Fibroblast of skin of right biceps (primary cell): ENCODE measurements at regions not wholly inside any gene's neighbourhood (a gene's known extent, or its start where the extent isn't known, plus 50 kb on each side); places are given as distances from the start of the nearest gene placed in this dataset.
"Not testable (repeated sequence)": the region's sequence is repeated elsewhere in the genome, so short reads cannot be mapped to it uniquely, and the experiment has no call there.

Experiments used
- DNase-seq: peaks from one replicate; pipeline ENCODE4 v3.0.0-alpha.2; 2013

DNA sequence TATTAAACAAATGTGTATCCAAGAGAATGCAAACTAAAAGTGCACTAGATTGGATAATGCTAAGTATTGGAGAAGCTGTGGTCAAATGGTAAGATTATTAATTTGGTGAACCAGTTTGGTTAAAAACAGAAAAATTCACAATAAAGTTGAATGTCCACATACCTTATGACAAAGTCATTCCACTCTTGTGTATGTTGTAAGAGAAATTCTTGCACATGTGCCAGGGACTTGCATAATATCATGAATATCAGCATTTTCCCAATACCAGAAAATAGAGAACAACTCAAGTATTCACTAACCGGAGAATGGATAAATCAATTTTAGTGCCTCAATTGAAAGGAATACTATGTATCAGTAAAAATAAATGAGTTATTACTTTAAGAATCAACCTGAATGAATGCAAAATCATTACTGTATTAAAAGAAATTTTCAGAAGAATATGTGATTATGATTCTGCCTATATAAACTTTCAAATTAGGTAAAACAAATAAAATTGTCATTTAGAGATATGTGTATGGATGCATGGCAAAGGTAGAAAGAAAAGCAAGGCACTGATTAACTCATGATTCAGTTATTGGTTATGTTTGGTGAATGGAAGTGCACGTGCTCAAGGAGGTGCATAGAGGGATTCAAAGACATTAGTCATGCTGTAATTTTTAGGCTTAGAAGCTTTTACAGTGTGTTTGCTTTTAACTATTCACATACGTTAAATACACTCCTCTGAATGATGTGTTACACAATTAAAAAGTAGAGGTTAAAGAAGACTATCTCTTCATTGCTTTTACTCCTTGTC is 217.4 kb upstream of the KCNK2 start:
- peak; percentile 89 for DNase-seq

DNA sequence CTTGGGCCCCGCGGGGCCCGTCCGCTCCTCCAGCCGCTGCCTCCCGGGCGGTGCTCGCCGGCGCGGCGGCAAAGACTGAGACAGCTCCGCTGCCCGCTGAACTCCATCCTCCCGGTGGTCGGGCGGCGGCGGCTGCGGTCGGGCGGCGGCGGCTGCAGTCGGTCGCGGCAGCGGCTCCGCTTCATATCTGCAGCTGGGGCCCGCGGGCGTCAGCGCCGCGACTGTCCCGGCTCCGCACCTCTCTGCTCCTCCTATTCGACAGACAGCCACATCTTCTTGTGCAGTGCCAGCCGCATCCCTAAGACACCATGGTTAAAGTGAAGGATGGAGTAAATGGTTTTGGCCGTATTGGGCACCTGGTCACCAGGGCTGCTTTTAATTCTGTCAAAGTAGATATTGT is 212.1 kb upstream of the KCNK2 start:
- DNase-seq = not testable (repeated sequence)

DNA sequence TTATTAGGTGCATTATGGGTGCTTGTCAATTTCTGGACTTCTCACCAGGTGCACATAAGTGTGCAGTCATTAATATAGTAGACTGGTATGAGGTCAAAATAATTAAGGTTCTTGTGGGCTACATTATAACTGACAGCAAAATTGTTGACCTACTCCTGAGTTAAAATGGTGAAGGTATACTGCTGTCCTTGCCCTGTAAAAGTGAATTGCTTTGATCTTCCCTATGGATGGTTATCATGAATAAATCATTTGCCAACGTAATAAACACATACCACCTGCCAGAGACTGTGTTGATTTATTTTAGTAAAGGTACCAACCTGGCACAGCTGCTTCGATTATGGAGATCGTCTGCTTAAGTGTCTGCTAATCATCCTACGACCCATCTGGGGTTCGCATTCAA is 201.6 kb upstream of the KCNK2 start:
- no peak for DNase-seq

DNA sequence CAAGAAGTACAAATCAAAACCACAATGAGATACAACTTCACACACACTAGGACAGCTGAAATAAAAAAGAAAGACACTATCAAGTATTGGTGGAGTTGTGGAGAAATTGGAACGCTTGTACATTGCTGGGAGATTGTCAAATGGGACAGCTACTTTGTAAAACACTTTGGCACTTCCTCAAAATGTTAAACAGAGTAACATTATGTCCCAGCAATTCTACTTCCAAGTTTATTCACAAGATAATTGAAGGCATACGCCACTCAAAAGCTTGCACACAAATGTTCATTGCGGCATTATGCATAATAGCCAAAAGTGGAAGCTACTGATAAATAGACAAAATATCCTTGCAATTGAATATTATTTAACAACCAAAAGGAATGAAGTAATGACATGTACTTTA is 199.9 kb upstream of the KCNK2 start:
- no peak for DNase-seq

DNA sequence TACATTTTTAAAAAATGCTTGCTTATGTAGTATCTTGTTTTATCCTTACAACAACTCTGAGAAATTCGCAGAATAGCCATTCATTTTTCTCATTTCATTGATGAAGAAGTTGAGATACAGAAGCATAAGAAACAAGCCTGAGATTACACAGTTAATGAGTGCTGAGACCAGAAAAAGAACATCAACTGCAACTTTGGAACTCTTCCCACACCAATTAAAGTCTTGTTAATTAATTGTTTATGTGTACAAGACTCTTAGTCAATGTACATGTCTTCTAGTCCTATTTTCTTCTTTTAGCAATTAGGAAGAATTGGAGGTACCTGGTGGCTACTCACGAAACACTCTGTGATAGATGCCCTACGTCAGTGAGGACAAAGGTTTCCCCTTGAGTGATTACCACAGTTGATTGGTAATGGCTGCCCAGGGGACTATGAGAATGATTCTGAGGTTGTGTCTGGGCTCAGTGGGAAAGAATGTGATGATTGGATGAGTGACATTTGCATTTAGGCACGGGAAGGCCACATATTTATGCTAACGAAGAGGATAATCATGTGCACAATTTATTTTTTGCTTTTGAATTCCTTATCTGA is 187.4 kb upstream of the KCNK2 start:
- DNase-seq = peak; percentile 22

DNA sequence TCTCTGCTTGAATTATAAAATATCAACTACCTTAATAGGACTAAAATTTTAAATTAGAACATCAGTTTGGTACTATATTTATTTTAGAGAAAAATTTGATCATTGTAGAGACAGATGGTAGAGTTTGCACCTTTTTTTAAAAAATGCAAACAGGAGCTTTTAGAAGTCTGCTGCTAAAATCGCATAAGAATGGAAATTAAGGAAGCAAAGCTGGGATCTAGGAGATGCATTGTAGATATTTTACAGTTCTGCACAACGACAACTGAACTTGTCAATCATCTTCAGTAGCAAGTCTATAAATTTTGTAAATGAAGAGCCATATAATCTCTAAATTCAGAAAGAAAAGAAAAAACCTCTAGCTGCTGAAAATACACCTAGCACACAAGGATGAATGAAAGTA is 185.6 kb upstream of the KCNK2 start:
- DNase-seq = no peak

DNA sequence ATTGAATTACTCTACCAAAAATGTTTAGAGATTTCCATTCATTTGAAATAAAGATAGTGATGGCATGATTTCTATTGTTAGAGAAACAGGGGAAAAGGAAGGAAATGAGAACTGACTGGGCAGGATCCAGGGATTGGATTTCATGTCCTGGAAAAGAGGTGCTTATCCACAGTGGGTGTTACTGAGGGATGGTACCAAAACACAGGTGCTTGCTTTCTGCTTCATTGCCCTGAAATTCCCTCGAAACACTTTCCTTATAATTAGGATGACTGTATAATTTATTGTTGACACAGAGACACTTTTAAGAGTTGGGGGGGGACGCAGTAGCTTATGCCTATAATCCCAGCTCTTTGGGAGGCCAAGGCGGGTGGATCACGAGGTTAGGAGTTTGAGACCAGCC is 185.0 kb upstream of the KCNK2 start:
- no peak for DNase-seq

DNA sequence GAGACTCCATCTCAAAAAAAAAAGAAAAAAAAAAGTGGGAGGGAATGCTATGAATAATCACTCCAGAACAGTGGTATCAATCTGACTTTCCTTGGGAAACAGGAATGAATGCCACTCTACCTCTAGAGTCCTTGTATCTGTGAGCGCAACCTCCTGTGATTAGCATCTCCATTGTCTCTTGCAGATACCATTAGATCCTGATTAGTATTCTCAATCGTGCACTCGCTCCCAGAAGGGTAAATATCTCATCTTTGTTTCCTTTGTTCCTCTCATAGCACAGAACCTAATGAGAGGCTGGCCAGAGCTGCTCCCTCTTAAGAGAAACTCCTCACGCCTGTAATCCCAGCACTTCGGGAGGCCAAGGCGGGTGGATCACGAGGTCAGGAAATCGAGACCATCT is 184.4 kb upstream of the KCNK2 start:
- no peak for DNase-seq

DNA sequence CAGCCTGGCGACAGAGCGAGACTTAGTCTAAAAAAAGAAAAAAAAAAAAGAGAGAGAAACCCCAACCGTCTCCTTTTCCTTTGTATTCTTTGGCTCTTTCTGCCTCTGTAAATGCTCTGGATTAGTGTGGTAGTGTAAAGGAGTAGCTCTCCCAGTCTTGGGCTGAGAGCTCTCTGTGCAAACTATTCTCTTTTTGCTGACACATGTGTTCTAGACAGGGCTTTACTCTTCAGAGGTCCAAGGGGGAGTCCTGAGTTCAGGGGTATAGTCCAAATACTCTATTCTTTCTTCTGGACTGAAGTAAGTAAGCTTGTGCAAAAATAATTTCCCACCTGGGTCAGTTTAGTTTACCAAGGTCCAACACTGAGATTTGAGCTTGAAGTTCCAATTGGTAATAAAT is 183.8 kb upstream of the KCNK2 start:
- no peak for DNase-seq

DNA sequence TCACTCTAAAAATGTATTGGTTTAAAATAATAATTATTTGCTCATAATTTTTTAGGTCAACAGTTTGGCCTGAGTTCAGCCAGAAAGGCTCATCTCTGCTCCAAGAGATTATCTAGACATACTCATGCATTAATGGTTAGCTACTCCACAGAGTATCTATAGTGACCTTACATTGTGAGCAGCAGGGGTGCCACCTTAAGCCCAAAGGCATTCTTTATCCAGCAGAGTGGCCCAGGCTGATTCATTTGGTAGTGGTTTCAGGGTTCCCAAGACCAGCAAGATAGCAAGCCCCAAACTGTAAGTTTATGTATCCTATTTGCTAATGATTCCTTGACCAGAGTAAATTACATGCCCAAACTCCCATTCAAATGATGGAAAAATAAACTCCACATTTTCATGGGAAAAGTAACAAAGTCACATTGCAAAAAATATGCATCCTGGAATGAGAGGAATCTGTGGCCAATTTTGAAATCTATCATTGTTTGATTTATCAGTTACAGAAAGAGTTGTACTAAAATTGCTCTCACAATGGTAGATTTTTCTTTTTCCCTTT is 182.6 kb upstream of the KCNK2 start:
- DNase-seq = peak; percentile 65

DNA sequence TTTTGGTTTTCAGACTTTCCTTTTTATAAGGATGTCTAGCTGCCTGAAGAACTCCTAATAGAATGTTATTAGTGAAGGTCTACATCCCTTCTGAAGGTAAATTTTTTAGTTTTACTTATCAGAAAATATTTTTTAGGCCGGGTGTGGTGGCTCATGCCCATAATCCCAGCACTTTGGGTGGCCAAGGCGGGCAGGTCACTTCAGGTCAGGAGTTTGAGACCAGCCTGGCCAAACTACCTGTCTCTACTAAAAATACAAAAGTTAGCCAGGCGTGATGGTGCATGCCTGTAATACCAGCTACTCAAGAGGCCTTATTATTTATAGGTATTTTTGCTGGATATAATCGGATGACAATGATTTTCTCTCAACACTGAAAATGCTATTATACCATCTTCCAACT is 181.9 kb upstream of the KCNK2 start:
- no peak for DNase-seq

DNA sequence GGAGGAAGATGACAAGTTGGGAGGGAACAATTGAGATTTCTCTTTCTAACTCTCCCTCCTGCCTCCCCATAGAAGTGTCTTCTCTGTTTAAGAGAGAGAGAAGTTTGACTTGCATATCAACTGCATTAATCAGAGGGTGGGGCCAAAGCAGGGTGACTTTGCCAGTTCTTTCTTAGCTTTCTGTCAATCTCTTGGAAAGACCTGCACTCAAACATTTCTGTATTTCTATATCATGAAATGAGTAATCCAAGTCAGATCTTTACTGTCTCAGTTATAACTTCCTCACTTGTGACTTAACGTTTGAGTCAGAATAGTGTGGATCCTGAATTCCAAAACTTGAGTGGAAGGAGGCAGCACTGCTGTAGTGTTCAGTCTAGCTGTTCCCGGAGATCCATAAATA is 180.8 kb upstream of the KCNK2 start:
- peak; percentile 94 for DNase-seq

DNA sequence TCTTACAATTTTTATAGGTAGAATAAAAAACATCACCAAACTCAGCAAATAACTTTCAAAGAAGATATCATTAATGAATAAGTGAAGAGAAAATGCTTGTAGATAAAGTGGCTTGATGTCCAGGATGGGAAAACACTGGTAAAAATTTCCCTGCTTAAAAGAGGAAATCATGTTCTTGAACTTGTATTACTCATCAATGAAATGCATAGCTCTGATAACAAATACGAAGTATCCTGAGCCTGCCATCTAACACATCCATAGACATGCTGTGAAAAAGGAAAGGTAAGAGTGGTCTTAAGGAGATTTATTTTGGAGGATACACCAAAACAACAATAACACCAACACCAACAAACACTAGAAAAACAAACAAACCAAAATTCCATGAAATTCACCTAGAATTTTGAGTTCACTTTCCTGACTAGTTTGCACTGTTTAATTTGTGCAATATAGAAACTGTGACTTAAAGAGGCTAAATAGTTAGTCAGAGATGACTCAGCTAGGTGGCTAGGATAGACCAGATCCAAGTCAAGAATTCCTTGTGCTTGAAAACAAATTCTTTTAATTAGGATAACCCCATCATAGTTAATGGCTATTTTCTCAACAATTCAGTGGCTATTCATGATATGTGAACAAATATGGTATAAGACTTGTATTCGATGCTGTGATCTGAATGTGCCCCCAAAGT is 179.8 kb upstream of the KCNK2 start:
- peak; percentile 88 for DNase-seq

DNA sequence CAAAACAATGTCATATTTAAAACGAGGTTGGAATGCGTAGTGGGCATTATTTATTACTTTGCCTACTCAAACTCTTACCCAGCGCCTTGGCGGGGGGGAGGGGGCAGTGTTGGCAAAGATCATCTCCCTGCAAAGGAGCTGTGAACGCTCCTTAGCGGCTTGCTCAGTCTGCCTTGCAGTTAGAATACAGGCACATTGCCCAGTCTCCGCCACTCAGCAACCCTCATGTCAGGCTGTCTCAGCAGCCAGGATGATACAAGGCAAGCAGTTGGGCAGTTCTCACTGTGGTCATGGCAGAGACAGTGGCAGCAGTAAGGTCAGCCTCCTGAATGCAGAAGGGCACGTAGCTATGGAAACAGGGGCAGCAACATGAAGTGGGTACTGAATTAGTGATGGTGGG is 170.4 kb upstream of the KCNK2 start:
- DNase-seq = no peak

DNA sequence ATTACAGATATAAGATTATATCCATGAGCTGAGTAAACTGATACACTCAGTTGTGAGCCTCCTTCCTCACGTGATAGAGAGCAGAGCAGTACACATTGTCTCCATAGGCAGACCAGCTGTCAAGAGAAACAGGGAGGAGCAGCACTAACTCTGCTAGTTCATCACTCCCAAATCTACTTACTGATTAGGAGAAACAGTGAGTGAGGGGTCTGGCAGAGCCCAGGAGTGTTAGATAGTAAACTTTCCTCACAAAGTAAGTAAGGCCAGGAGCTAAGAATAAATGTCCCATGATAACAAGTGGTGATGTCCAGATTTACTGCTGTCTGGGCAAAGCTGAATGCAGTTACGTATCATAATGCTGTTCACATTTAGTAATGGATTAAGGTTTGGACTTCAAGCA is 168.6 kb upstream of the KCNK2 start:
- no peak for DNase-seq

DNA sequence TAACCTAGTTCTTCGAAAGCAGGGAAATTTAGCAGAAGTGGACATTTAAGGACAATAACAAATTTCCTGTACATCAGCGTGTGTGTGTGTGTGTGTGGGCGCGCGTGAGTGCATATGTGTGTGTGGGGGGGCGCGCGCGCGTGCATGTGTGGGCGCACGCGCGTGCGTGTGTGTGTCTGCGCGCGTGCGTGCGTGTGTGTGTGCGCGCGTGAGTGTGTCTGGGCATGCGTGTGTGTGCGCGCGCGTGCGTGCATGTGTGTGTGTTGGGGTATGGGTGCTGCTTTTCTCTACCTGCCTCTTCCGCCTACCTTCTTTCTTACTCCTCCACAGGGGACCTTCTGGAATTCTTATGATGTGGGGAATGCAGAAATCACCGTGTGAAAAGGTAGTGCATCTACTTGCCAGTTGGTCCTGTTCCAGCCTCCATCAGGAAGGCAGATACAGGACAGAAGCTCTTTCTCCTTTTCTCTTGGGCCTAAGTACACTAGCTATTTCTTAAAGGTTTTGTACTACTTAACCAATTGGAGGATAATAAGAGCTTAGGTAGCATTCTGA is 165.4 kb upstream of the KCNK2 start:
- DNase-seq = no peak

DNA sequence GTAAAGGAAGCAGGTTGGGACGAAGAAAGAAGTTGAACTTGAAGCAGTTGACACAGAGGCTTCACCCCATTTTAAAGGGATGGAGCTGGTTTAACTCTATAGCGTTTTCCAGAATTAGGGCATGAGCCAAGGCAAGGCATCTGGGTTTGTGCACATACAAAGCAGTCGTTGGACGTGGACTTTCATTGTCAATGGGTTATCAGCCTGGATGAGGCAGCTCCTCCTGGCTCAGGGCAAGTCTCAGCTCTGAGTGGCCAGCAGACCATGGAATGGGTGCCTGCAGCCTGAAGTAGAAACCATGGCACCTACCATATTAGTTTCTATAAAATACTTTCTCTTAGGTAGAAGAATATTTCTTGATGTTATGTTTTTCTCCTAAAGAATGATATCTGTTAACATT is 163.8 kb upstream of the KCNK2 start:
- DNase-seq = no peak

DNA sequence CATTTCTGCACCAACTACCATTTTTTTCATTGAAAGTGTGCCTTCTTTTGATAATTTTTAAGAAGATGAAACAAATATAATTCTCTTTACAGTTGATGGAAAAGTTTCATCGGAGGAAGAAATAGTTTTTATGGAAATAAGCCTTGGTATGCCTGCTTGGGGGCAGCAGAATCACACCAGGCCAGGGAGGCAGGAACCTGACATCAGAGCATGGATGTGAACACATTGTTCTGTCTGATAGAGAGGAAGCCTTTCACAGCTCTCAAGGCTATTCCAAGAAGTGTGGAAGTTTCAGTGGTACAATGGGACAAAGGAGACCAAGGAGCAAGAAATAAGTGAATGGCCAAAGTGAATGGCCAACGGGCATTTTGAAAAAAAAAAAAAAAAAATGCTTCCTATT is 162.2 kb upstream of the KCNK2 start:
- no peak for DNase-seq

DNA sequence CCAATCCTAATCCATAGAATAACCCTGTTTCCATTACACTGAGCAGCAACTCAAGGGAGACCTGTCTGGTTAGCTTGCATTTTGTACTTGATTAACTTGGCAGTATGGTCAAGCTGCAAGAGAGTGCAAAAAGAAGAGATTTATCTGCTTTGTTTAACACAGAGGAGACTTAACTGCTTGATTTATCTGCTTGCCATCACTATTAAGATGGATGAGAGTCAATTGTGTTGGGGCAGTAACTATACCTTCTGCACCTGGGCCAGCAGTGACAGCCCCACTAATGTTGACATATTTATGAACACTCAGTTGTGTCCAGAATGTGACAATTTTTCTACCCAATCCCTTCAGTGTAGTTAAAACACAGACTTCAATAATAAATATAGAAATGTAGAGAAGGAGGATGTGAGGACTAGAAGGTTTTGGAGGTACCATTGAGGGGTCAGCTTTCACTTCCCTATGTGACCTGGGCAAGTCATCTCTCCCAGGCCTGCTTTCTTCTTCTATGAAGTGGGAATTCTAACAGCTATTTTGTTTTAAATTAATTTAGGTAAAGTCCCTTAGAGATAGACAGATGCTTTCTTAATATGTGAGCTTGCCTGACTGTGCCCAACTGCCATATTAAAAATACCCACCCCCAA is 159.1 kb upstream of the KCNK2 start:
- no peak for DNase-seq

DNA sequence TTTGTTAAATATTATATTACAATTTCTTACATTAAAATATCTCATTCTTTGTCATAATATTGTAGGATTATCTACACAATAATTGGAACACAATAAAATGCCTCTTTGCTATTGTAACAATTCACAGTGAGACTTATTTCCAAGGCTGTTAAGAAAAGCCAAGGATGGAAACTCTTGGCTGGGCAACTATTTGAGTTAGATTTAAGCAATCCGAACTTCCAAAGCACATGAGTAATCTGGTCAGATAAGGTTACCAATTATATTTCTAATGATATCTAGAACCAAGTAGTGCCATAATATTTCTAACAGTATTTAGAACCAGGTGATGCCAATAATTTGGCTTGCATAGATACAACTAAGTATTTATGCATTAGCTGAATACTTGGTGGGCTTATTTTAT is 154.7 kb upstream of the KCNK2 start:
- no peak for DNase-seq

DNA sequence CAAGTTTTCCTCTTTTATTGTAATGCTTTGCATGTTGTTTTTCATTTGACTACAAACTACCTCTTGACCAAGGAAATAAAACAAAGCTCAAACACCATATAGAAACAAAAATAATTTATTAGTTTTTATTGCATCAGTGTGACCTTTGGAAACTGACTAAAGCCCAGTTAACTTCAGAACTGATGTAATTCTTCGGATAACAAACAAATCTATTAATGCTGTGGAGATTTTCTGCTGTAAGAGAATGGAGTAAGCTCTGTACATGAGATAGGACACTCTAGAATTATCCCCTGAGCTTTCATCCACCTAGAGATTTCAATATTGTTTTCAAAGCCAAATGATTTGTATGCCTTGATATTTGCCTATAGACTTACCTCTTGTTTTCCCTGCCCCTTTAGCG is 154.0 kb upstream of the KCNK2 start:
- no peak for DNase-seq

DNA sequence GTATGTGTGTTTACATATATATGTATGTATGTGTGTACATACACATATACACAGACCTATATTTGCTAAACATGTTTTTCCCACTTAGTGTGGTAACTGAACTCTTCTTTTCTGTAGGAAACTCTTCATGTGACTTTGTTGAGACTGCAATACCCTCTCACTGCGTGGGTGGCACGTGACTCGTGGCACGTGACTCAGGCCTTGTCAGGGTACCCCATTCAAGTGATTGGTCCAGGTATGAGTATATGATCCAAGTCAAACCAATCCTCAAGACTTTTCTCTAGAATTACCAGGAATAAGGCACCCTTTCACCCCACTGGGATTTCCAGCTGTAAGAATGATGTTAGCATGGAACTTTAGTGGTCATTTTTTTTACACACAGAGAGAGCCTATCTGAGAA is 149.2 kb upstream of the KCNK2 start:
- DNase-seq = peak; percentile 17

DNA sequence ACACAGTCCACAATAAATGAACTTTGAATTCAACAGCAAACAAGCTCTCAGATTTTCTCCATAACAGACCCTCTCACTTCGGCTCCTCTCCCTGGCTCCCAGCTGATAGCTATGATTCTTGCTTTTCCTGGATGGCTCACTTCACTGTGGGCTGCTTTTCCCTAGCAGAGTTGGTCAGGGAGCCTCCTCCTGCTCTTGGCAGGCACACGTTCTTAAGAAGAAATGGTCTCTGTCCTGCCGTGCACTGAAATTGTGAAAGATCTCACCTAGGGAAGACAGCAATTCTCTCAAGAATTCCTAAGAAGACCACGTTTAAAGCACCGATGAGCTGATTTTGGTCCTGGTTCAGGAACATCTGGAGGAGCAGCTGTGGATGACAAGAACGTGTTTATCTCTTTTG is 148.5 kb upstream of the KCNK2 start:
- peak; percentile 8 for DNase-seq
